GM21526 (cell line): ENCODE measurements at regions not wholly inside any gene's neighbourhood (a gene's known extent, or its start where the extent isn't known, plus 50 kb on each side); places are given as distances from the start of the nearest gene placed in this dataset.

Experiments used
- ATAC-seq: cut with Tn5 transposase; IDR thresholded peaks from one replicate; pipeline ENCODE4 v1.9.1; 2021; ENCODE audit warnings: moderate library complexity; ENCODE audit not compliant: unreplicated experiment, low FRiP score

GRCh38 chr5:124292322-124292855 lies 454.1 kb downstream of the ZNF608 start:
- no peak for ATAC-seq

- no peak for ATAC-seq
These were observed 456.7 kb downstream of the ZNF608 start for GRCh38 chr5:124289641-124290311.

- no peak for ATAC-seq
These were observed 457.3 kb downstream of the ZNF608 start for GRCh38 chr5:124289130-124289529.

DNA sequence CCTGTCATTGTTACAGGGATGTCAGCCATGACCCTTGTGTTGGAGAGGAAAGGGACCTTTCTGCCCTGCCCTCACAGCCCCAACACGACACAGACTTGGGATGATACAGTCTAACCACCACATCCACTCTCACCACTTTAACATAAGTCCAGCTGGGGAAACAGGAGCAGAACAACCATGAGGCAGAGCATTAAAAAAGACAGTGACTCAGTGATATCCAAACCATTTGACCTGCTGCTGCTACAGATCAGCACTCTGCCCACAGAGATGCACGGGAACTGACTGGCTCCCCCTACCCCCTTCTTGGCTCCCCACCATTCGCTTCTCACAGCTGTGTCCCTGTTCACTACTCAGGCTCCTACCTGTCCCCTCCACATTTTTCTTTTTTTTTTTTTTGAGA lies 458.6 kb downstream of the ZNF608 start:
- no peak for ATAC-seq

DNA sequence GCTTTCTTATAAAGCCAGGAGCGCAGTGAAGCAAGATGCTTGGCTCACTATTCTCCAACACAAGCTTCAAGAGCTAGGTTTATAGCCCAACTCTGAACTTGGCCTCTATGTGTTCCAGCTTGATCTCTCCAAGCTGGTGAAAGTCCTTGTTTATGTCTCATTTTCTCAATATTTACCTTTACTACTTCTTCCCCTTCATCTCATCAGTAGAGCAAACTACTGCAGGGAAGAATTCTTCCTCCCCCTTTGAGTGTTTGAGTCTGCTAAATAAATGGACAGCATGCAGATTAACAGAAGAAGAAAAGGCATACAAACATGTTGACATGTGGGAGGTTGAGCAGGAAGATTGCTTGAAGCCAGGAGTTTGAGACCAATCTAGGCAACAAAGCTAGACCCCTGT lies 460.7 kb downstream of the ZNF608 start:
- ATAC-seq, result no peak

- no peak for ATAC-seq
These were observed 461.4 kb downstream of the ZNF608 start for GRCh38 chr5:124285071-124285470.

DNA sequence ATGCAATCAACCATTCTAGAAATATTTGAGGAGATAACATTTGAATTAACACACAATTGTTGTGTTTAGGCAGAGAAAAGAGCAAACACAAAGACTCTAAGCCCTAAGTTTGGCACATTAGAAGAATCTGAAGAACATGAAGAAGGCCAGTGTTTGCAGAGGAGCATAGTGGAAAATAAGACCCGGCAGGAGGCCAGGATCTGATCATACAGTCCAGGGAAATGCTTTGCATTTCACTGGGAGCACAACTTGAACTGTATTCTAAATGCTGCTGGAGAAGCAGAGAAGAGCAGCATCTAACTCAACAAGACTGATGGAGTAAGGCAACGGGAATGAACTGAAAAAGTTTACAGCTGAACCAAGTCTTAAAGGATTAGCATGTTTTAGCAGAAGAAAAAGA lies 463.4 kb downstream of the ZNF608 start:
- ATAC-seq, result no peak

- ATAC-seq, result no peak
These were observed 466.4 kb downstream of the ZNF608 start for GRCh38 chr5:124280079-124280478.

DNA sequence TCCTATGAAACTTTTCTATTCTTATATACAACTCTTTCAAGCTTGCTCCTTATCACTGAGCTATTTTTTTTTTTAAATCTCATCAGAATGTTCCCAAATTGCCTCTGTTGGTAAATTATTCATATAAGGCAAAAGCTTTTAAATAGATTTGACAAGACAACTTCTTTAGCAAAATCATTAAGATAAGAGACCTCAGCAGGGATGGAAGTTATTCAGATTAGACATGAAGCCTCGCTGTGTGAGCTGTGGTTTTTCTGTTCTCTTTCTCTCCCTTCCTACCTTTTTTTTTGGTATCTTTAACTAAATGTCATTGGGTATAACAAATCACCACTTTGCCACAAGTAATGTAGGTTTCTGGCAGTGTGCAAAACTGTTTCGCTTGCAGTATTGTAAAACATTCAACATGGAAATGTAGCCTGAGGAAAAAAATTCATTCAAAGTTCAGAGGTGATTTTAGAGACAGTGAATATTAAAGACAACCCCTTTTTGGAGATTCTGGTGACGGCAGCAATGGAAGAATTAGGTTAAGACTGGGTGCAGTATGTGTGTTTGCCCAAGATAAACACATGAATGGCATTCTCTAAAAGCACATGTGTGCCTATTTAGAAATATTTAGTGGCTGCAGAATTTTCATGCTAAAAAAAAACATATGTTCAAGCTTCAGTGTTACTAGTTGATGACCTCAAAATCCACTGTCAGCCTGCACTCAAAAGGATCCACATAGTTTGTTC lies 467.1 kb downstream of the ZNF608 start:
- ATAC-seq, result no peak

- no peak for ATAC-seq
These were observed 467.8 kb downstream of the ZNF608 start for GRCh38 chr5:124278636-124279035.

- ATAC-seq, result no peak
These were observed 468.5 kb downstream of the ZNF608 start for GRCh38 chr5:124277767-124278545.

DNA sequence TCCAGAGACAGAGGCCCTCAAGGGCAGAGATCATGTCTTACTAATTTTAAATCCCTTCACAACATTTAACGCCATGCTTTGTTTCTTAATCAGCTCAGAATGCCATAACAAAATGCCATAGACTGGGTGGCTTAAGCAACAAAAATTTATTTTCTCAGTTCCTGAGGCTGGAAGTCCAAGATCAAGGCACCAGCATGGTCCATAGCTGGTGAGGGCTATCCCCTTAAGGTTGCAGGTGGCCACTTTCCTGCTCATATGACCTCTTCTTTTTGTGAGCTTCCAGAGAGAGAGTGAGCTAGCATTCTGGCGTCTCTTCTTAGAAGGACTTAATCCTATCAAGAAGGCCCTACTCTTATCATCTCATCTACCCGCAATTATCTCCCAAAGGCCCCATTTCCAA lies 470.3 kb downstream of the ZNF608 start:
- no peak for ATAC-seq

DNA sequence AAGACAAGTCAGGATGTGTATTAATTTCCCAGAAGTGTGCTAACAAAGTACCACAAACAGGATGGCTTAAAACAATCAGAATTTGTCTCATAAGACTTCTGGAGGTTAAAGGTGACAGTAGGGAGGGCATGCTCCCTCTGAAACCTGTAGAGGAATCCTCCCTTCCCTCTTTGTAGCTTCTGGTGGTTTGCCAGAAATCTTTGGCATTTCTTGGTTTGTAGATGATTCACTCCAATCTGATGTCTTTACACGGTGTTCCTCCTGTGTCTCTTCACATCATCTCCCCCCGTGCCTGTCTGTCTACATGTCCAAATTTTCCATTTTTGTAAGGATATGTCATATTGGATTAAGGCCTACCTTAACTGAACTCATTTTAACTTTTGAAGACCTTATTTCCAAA lies 471.5 kb downstream of the ZNF608 start:
- no peak for ATAC-seq

- no peak for ATAC-seq
These were observed 481.9 kb downstream of the ZNF608 start for GRCh38 chr5:124264499-124264898.

- no peak for ATAC-seq
These were observed 482.6 kb downstream of the ZNF608 start for GRCh38 chr5:124263680-124264491.

DNA sequence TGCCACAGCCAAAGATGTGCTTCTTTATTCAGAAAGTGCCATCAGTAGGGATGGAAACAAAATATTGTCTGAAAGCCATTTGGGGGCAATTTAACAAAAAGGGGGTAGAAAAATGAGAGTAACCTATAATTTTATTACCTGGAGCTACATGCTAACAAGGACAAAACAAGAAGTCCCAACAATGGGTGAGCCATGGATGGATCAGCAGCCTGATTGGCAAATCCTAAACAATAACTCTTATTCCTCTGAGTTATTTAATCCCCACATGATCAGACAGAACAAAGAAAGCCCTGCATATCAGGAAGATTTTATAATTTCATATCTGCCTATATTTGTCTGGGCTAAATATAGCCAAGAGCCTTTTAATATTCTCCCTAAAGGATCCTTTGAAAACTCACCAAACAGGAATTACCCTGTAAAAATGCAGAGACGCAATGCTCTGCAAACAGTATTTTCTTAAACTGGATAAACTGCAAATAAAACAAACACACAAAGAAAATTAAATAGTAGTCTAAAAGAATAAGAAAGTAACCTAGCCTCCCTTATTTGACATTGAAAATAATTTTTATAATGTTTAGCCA lies 483.4 kb downstream of the ZNF608 start:
- ATAC-seq, result no peak

- ATAC-seq, result no peak
These were observed 484.0 kb downstream of the ZNF608 start for GRCh38 chr5:124262470-124262869.

DNA sequence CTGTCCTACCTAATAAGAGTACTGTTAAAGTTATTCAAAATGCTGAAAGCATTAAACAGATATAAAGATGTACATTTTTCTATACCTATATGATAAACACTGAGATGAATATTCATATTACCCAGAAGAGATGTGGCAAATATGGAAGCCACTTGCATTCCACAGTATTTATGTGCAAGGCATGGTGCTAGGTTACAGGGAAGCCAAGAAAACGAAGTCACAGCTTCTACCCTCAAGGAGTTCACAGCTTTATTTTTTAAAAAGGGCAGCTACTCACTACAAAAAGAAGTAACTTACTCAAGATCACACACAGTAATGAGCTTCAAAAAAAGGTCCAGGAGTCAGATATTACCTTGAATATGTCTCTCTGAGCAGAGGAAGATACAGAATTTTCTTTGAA lies 484.6 kb downstream of the ZNF608 start:
- no peak for ATAC-seq

DNA sequence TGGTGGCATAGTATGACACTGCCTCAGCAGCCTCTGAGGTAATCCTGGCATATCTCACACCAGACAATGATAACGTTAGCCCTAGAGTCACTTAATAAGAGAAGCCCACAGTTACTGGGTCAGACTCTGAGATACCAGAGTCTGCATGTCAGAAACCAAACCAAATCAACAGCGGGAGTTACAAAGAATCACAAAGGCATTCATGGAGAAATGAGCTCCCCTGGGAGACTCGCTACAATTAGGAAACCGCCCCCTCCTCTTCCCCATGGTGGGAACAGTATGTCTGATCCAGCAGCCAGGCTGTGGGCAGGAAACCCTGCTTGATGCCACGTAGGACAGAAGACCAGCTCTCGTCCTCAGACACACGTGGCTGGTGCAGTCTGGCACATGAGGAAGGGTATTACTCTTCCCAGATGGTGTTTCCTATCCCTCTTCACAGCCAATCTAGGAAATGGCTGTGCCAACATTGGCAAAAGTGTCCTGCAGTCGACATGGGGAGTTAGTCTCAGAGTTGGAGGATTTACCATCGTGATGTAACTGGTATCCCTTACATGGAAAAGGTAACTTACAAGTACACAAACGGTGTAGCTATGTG lies 485.4 kb downstream of the ZNF608 start:
- ATAC-seq, result no peak

DNA sequence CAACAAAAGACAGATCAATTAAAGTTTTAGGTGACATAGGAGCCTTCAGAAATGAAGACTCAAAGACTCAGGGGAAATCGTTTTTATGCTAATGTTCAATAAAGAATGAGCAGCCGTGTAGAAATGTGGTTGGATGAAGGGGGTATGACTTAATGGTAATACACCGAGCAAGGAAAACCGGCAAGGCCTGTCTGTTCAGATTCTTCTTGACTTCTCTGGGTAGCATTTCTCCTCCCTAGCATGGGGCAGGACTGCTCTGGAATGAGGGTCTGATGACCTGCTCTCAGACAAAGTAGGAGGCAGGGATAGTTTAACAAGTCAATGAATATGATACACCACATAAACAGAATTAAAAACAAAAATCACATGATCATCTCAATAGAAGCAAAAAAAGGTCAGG lies 487.4 kb downstream of the ZNF608 start:
- no peak for ATAC-seq
